Testis (tissue), 2 donors: ENCODE measurements at regions not wholly inside any gene's neighbourhood (a gene's known extent, or its start where the extent isn't known, plus 50 kb on each side); places are given as distances from the start of the nearest gene placed in this dataset.

Experiments used
- DNase-seq: peaks from one replicate; pipeline ENCODE4 v3.0.0-alpha.2; 2019
- H3K27ac ChIP-seq, 2 donors: fragments of 200-600 bp; sonication (generic); one replicate each; pipeline ENCODE4 v1.5.1; 2019
- H3K27me3 ChIP-seq: fragments of 200-600 bp; sonication (generic); one replicate; pipeline ENCODE4 v1.5.1; 2019
- H3K36me3 ChIP-seq: fragments of 200-600 bp; sonication (generic); one replicate; pipeline ENCODE4 v1.5.1; 2017; ENCODE audit warnings: low read depth; ENCODE audit errors: missing control alignments
- H3K4me1 ChIP-seq: fragments of 200-600 bp; sonication (generic); one replicate; pipeline ENCODE4 v1.5.1; 2019
- H3K4me3 ChIP-seq, 2 donors: fragments of 200-600 bp; sonication (generic); one replicate each; pipeline ENCODE4 v1.5.1; 2017 to 2019
- H3K9me3 ChIP-seq: fragments of 200-600 bp; sonication (generic); one replicate; pipeline ENCODE4 v1.5.1; 2017
- CTCF ChIP-seq, 3 experiments: fragments of 450-650 bp in 2 of 3; fragments of 200-600 bp in 1 of 3; sonication (generic) in 1 of 3; IDR thresholded peaks; one replicate each; pipeline ENCODE4 v1.5.1; 2016 to 2019; ENCODE audit warnings: antibody characterized with exemption in 3 of 3, mild to moderate bottlenecking in 2 of 3, moderate library complexity in 1 of 3
- POLR2A ChIP-seq: fragments of 450-650 bp; IDR thresholded peaks from one replicate; pipeline ENCODE4 v1.6.1; 2017; ENCODE audit warnings: antibody characterized with exemption, mild to moderate bottlenecking, moderate library complexity
- WGBS, 2 donors: methylation state at CpG; one replicate each; pipeline ENCODE4 v1.1.5; 2018; 5-methylcytosine and 5-hydroxymethylcytosine counted together
- intact Hi-C: fragments of 100-400 bp; cut with DNase I; formaldehyde crosslinking; loops from one replicate; pipeline ENCODE4 v1.15.1; 2023; ENCODE audit warnings: low total_unique reads

- Histone ChIP-seq H3K4me1 (no peaks in the 10 kb centered on the region), H3K27me3 (no peaks in the 10 kb centered on the region), H3K9me3 (no peaks in the 10 kb centered on the region), H3K4me3 (no peak overlapping the region), H3K36me3 (no peaks in the 10 kb centered on the region), H3K27ac (no peak overlapping the region)
- intact Hi-C loops: no loop called here
- 58 to 75% methylated on average over 2 of the region's 2 CpGs for WGBS, 2 donors
- no peak for DNase-seq
- TF ChIP-seq POLR2A (no peak), CTCF (IDR thresholded peaks at IDR 0.05) (no peak)
Measured at GRCh38 chr5:13480834-13481233, 463.7 kb downstream of the DNAH5 start.

- intact Hi-C loops: no loop called here
- no peaks in the 10 kb centered on the region for H3K4me1 ChIP-seq
- H3K27me3 ChIP-seq: no peaks in the 10 kb centered on the region
- no peaks in the 10 kb centered on the region for H3K36me3 ChIP-seq
- peak; percentile 53 for DNase-seq
- H3K27ac ChIP-seq: no peak overlapping the region
- no peak overlapping the region for H3K4me3 ChIP-seq
- WGBS, 2 donors: 48 to 49% methylated on average over 9 of the region's 9 CpGs
- TF ChIP-seq POLR2A: no peak
- TF ChIP-seq CTCF (IDR thresholded peaks at IDR 0.05): peak in 2 of 3 experiments; percentile 26 to 35
- H3K9me3 ChIP-seq: no peaks in the 10 kb centered on the region
Measured at GRCh38 chr5:13478831-13479465, 465.5 kb downstream of the DNAH5 start.

- H3K9me3 ChIP-seq: no peaks in the 10 kb centered on the region
- H3K27me3 ChIP-seq: no peaks in the 10 kb centered on the region
- no peak for DNase-seq
- H3K27ac ChIP-seq: no peak overlapping the region
- TF ChIP-seq CTCF (IDR thresholded peaks at IDR 0.05): no peak
- no peak for TF ChIP-seq POLR2A
- no peaks in the 10 kb centered on the region for H3K4me1 ChIP-seq
- intact Hi-C loops: no loop called here
- no peak overlapping the region for H3K4me3 ChIP-seq
- 87% methylated on average over 7 of the region's 7 CpGs for WGBS, 2 donors
- no peaks in the 10 kb centered on the region for H3K36me3 ChIP-seq
Measured at GRCh38 chr5:13477118-13477737, 467.3 kb downstream of the DNAH5 start.

GRCh38 chr5:13472842-13473241 is 471.6 kb downstream of the DNAH5 start:
- Histone ChIP-seq H3K27ac (no peak overlapping the region), H3K9me3 (no peaks in the 10 kb centered on the region), H3K36me3 (no peaks in the 10 kb centered on the region), H3K4me1 (no peaks in the 10 kb centered on the region), H3K4me3 (no peak overlapping the region), H3K27me3 (no peaks in the 10 kb centered on the region)
- DNase-seq: no peak
- TF ChIP-seq CTCF (IDR thresholded peaks at IDR 0.05) (no peak), POLR2A (no peak)
- WGBS, 2 donors: 50 to 54% methylated on average over 5 of the region's 5 CpGs
- intact Hi-C loops: no loop called here

GRCh38 chr5:13470975-13471374 is 473.5 kb downstream of the DNAH5 start:
- intact Hi-C loops: no loop called here
- H3K9me3 ChIP-seq: no peaks in the 10 kb centered on the region
- DNase-seq: no peak
- H3K27me3 ChIP-seq: no peaks in the 10 kb centered on the region
- 85 to 87% methylated on average over 1 of the region's 1 CpG for WGBS, 2 donors
- no peaks in the 10 kb centered on the region for H3K4me1 ChIP-seq
- no peak overlapping the region for H3K27ac ChIP-seq
- H3K36me3 ChIP-seq: no peaks in the 10 kb centered on the region
- no peak overlapping the region for H3K4me3 ChIP-seq
- TF ChIP-seq POLR2A (no peak), CTCF (IDR thresholded peaks at IDR 0.05) (no peak)
